Activated CD4-positive, alpha-beta T cell treated with anti-CD3 and anti-CD28 coated beads, Interleukin-10, Interleukin-2, amounts not matched to agents 100 ng/mL and 50 ng/mL, durations not matched to agents 16 hours and 8 hours (primary cell): ENCODE measurements at regions not wholly inside any gene's neighbourhood (a gene's known extent, or its start where the extent isn't known, plus 50 kb on each side); places are given as distances from the start of the nearest gene placed in this dataset.
A peak's percentile ranks its signal among the peaks of the same experiment; 100 is the strongest.
"Not testable (repeated sequence)": the region's sequence is repeated elsewhere in the genome, so short reads cannot be mapped to it uniquely, and the experiment has no call there.

Experiments
- DNase-seq: peaks from one replicate; pipeline ENCODE4 v3.0.0-alpha.2; 2020

GRCh38 chr16:56011808-56012481, 136.8 kb upstream of the CES5A start:
- DNase-seq: no peak

- no peak for DNase-seq
Measured at GRCh38 chr16:56005958-56006357, 130.8 kb upstream of the CES5A start.

GRCh38 chr16:55999683-56000082, 124.5 kb upstream of the CES5A start:
- DNase-seq: no peak

GRCh38 chr16:55993088-55993487, 117.9 kb upstream of the CES5A start:
- DNase-seq: no peak

- no peak for DNase-seq
Measured at GRCh38 chr16:55992551-55992950, 117.4 kb upstream of the CES5A start.

GRCh38 chr16:55991843-55992242, 116.7 kb upstream of the CES5A start:
- no peak for DNase-seq

GRCh38 chr16:55989569-55989907, 114.4 kb upstream of the CES5A start:
- no peak for DNase-seq

GRCh38 chr16:55988850-55989568, 113.8 kb upstream of the CES5A start:
- DNase-seq: not testable (repeated sequence)

- no peak for DNase-seq
Measured at GRCh38 chr16:55988013-55988412, 112.8 kb upstream of the CES5A start.

- DNase-seq: no peak
Measured at GRCh38 chr16:55982597-55982996, 107.4 kb upstream of the CES5A start.

GRCh38 chr16:55981557-55981956, 106.4 kb upstream of the CES5A start:
- no peak for DNase-seq

GRCh38 chr16:55976815-55977214, 101.6 kb upstream of the CES5A start:
- DNase-seq: no peak

- no peak for DNase-seq
Measured at GRCh38 chr16:55971447-55971846, 96.3 kb upstream of the CES5A start.

GRCh38 chr16:55968221-55968620, 93.0 kb upstream of the CES5A start:
- no peak for DNase-seq

- DNase-seq: no peak
Measured at GRCh38 chr16:55964923-55965475, 89.8 kb upstream of the CES5A start.

- DNase-seq: no peak
Measured at GRCh38 chr16:55955845-55956244, 80.7 kb upstream of the CES5A start.

- DNase-seq: no peak
Measured at GRCh38 chr16:55955424-55955823, 80.3 kb upstream of the CES5A start.

GRCh38 chr16:55954906-55955305, 79.7 kb upstream of the CES5A start:
- no peak for DNase-seq

GRCh38 chr16:55949518-55949917, 74.3 kb upstream of the CES5A start:
- DNase-seq: no peak

- DNase-seq: no peak
Measured at GRCh38 chr16:55948230-55948629, 73.1 kb upstream of the CES5A start.

GRCh38 chr16:55947366-55947765, 72.2 kb upstream of the CES5A start:
- DNase-seq: no peak

GRCh38 chr16:55944377-55944802, 69.2 kb upstream of the CES5A start:
- peak; percentile 49 for DNase-seq

- no peak for DNase-seq
Measured at GRCh38 chr16:55943267-55943666, 68.1 kb upstream of the CES5A start.

GRCh38 chr16:55942821-55943220, 67.6 kb upstream of the CES5A start:
- DNase-seq: no peak

- no peak for DNase-seq
Measured at GRCh38 chr16:55941552-55941951, 66.4 kb upstream of the CES5A start.
